Endothelial cell of umbilical vein (primary cell): ENCODE measurements at regions not wholly inside any gene's neighbourhood (a gene's known extent, or its start where the extent isn't known, plus 50 kb on each side); places are given as distances from the start of the nearest gene placed in this dataset.

ENCODE experiments used
- CTCF ChIP-seq, 2 donors: IDR thresholded peaks; 1 replicate in 1 of 2; 2 replicates in 1 of 2; pipeline ENCODE4 v1.5.1; 2011; ENCODE audit warnings: low read length in 2 of 2, mild to moderate bottlenecking in 2 of 2, moderate library complexity in 2 of 2, control low read depth in 1 of 2, inconsistent platforms in 1 of 2, low read depth in 1 of 2; ENCODE audit not compliant: insufficient read depth in 1 of 2; ENCODE audit errors: extremely low read depth in 1 of 2
- EZH2 ChIP-seq: IDR thresholded peaks from 2 replicates; pipeline ENCODE4 v1.6.1; 2012; ENCODE audit warnings: borderline replicate concordance, low read depth, mild to moderate bottlenecking, moderate library complexity, low read length, inconsistent platforms; ENCODE audit not compliant: severe bottlenecking
- FOS ChIP-seq: IDR thresholded peaks from 2 replicates; pipeline ENCODE4 v1.6.1; 2011; ENCODE audit warnings: mild to moderate bottlenecking, low read length, moderate library complexity, borderline replicate concordance; ENCODE audit not compliant: insufficient read depth
- GATA2 ChIP-seq: IDR thresholded peaks from 2 replicates; pipeline ENCODE4 v1.7.0; 2011; ENCODE audit warnings: low read depth, mild to moderate bottlenecking, moderate library complexity, mixed read lengths, low read length; ENCODE audit not compliant: insufficient read length, insufficient read depth
- JUN ChIP-seq: IDR thresholded peaks from 2 replicates; pipeline ENCODE4 v1.6.1; 2011; ENCODE audit warnings: borderline replicate concordance, low read depth; ENCODE audit not compliant: insufficient read length, insufficient read depth
- MAX ChIP-seq: IDR thresholded peaks from 2 replicates; pipeline ENCODE4 v1.6.1; 2011; ENCODE audit not compliant: insufficient read depth, insufficient read length
- MYC ChIP-seq: IDR thresholded peaks from one replicate; pipeline ENCODE4 v1.6.1; 2011; ENCODE audit warnings: mild to moderate bottlenecking, low read depth, low read length
- POLR2A ChIP-seq: IDR thresholded peaks from 2 replicates; pipeline ENCODE4 v1.6.1; 2012; ENCODE audit warnings: low read depth, mild to moderate bottlenecking, control low read depth, low read length
- POLR2AphosphoS5 ChIP-seq: IDR thresholded peaks from 2 replicates; pipeline ENCODE4 v1.6.1; 2012; ENCODE audit warnings: low read depth, mild to moderate bottlenecking, control low read depth, low read length, moderate library complexity; ENCODE audit not compliant: insufficient read depth

DNA sequence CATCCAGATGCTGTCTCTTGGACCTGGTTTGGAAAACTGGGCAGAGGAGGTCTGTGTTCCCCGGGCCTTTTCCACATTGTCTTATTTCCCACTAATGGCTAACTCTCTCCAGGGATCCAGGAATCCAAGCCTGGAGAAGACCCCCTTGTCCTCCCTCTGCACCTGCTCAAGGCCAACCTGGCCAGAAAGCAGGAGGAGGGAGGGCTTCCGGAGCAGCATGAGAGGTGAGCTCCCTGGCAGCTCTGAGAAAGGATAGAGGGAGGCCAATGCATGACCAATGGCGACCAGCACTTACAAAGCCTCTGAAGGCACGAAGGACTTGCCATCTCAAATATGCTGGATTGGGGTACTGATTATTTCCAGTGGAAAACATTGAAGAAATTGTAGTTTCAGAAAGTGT lies 445.0 kb upstream of the B3GAT1 start:
- TF ChIP-seq CTCF (IDR thresholded peaks at IDR 0.05; ENCODE audit: extremely low read depth in 1 of 2, insufficient read depth in 1 of 2, low read depth in 1 of 2, low read length in 2 of 2) = no peak
- TF ChIP-seq GATA2 = no peak
- TF ChIP-seq MYC = no peak
- no peak for TF ChIP-seq POLR2A
- no peak for TF ChIP-seq MAX
- TF ChIP-seq FOS = no peak
- no peak for TF ChIP-seq POLR2AphosphoS5
- no peak for TF ChIP-seq JUN
- no peak for TF ChIP-seq EZH2
